Common myeloid progenitor, CD34-positive (primary cell): ENCODE measurements at regions not wholly inside any gene's neighbourhood (a gene's known extent, or its start where the extent isn't known, plus 50 kb on each side); places are given as distances from the start of the nearest gene placed in this dataset.

Source experiments
- CTCF ChIA-PET: fragments of 350-600 bp; sonication (Branson Sonifier 250); formaldehyde crosslinking; loops from one replicate; lab custom pipeline; 2021; ENCODE audit warnings: antibody characterized with exemption; lab: Charles Lee
- POLR2A ChIA-PET: fragments of 350-600 bp; sonication (Branson Sonifier 250); formaldehyde crosslinking; loops from one replicate; lab custom pipeline; 2021; ENCODE audit warnings: antibody characterized with exemption; lab: Charles Lee
- DNase-seq, 3 donors: peaks; one replicate each; pipeline versions ENCODE4 v3.0.0 to v3.0.0-alpha.2; 2013
- H3K27ac ChIP-seq, 2 experiments: 1 replicate in 1 of 2; 2 replicates in 1 of 2; pipeline ENCODE4 v1.7.0; 2013; ENCODE audit warnings: inconsistent platforms in 2 of 2, low read length in 2 of 2, mild to moderate bottlenecking in 2 of 2, low read depth in 1 of 2, moderate library complexity in 1 of 2; ENCODE audit not compliant: severe bottlenecking in 2 of 2, insufficient read depth in 1 of 2, poor library complexity in 1 of 2
- H3K27me3 ChIP-seq, 5 experiments: replicated peaks in 2 of 5; 1 replicate in 3 of 5; 2 replicates in 2 of 5; pipeline versions ENCODE4 v1.6.1 to v1.7.0; 2013; ENCODE audit warnings: low read length in 4 of 5, mild to moderate bottlenecking in 2 of 5, moderate library complexity in 2 of 5, inconsistent platforms in 1 of 5; ENCODE audit not compliant: insufficient read depth in 5 of 5, control insufficient read depth in 4 of 5
- H3K36me3 ChIP-seq, 4 experiments: 1 replicate in 2 of 4; 2 replicates in 2 of 4; pipeline versions ENCODE4 v1.6.1 to v1.7.0; 2013; ENCODE audit warnings: low read length in 3 of 4, control low read depth in 1 of 4, mild to moderate bottlenecking in 1 of 4; ENCODE audit not compliant: control insufficient read depth in 4 of 4, insufficient read depth in 4 of 4
- H3K4me1 ChIP-seq, 4 experiments: 1 replicate in 3 of 4; 2 replicates in 1 of 4; pipeline versions ENCODE4 v1.6.1 to v1.7.1; 2013; ENCODE audit warnings: low read length in 3 of 4, mild to moderate bottlenecking in 3 of 4, control low read depth in 1 of 4, inconsistent platforms in 1 of 4, moderate library complexity in 1 of 4; ENCODE audit not compliant: control insufficient read depth in 4 of 4, insufficient read depth in 4 of 4; ENCODE audit errors: control extremely low read depth in 1 of 4
- H3K4me3 ChIP-seq, 7 experiments: 1 replicate in 4 of 7; 2 replicates in 3 of 7; pipeline versions ENCODE4 v1.5.1 to v1.7.0; 2013; ENCODE audit warnings: mild to moderate bottlenecking in 7 of 7, low read length in 6 of 7, moderate library complexity in 6 of 7, inconsistent platforms in 2 of 7, low read depth in 2 of 7, control low read depth in 1 of 7; ENCODE audit not compliant: insufficient read depth in 4 of 7, control insufficient read depth in 1 of 7; ENCODE audit errors: extremely low read depth in 1 of 7
- H3K9me3 ChIP-seq, 5 experiments: 1 replicate in 4 of 5; 2 replicates in 1 of 5; pipeline versions ENCODE4 v1.6.1 to v1.7.1; 2013; ENCODE audit warnings: low read length in 4 of 5, mild to moderate bottlenecking in 2 of 5, inconsistent platforms in 1 of 5, low read depth in 1 of 5, moderate library complexity in 1 of 5; ENCODE audit not compliant: control insufficient read depth in 4 of 5, insufficient read depth in 2 of 5; ENCODE audit errors: control extremely low read depth in 1 of 5
- WGBS: methylation state at CpG from one replicate; pipeline ENCODE4 v1.1.5; 2013; ENCODE audit not compliant: insufficient coverage; 5-methylcytosine and 5-hydroxymethylcytosine counted together

DNA sequence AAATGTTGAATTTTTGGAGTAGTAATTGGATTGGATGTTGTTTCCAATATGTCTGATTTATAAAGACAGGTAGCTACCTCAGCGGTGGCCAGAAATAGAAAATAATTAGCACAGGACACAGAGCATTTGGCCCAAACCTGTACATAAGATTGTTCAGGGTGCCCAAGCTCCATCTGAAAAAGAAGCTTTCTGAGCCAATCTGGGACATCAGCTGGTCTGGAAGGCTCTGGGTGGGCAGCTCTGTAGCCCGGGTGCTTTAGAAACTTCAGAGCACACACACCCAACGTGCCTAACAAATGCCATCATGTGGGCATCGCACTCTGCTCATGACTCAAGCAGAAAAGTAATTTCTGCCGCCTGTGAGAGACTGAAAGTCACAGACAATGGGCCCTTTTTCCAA, 460.7 kb downstream of the ICE1 start:
- Histone ChIP-seq H3K27me3 (peaks cover 0 to 23% (median 2%) of the 10 kb centered on the region in 5 experiments), H3K27ac (no peak overlapping the region), H3K9me3 (no peaks in the 10 kb centered on the region), H3K4me1 (peaks cover 0 to 2% (median 0%) of the 10 kb centered on the region in 4 experiments), H3K36me3 (no peaks in the 10 kb centered on the region), H3K4me3 (no peak overlapping the region)
- 90% methylated on average over 4 of the region's 5 CpGs for WGBS
- DNase-seq: no peak
- CTCF ChIA-PET: no interaction called here
- POLR2A ChIA-PET: no interaction called here

- H3K36me3 ChIP-seq: no peaks in the 10 kb centered on the region
- peak in 1 of 3 donors; percentile 6 for DNase-seq
- H3K4me1 ChIP-seq: peaks cover 0 to 2% (median 0%) of the 10 kb centered on the region in 4 experiments
- no peak overlapping the region for H3K4me3 ChIP-seq
- H3K27me3 ChIP-seq: peaks cover 0 to 19% (median 2%) of the 10 kb centered on the region in 5 experiments
- ChIA-PET CTCF (no interaction called here), POLR2A (no interaction called here)
- no peak overlapping the region for H3K27ac ChIP-seq
- no peaks in the 10 kb centered on the region for H3K9me3 ChIP-seq
- WGBS: 71% methylated on average over 2 of the region's 6 CpGs
Observed at GRCh38 chr5:5882706-5883105, 460.2 kb downstream of the ICE1 start.

- Histone ChIP-seq H3K27ac (no peak overlapping the region), H3K27me3 (peaks cover 0 to 6% (median 2%) of the 10 kb centered on the region in 5 experiments), H3K4me3 (no peak overlapping the region), H3K4me1 (no peaks in the 10 kb centered on the region), H3K9me3 (no peaks in the 10 kb centered on the region), H3K36me3 (no peaks in the 10 kb centered on the region)
- ChIA-PET POLR2A (no interaction called here), CTCF (no interaction called here)
- DNase-seq: no peak
- 45% methylated on average over 3 of the region's 5 CpGs for WGBS
Observed at GRCh38 chr5:5881294-5881693, 458.8 kb downstream of the ICE1 start.

DNA sequence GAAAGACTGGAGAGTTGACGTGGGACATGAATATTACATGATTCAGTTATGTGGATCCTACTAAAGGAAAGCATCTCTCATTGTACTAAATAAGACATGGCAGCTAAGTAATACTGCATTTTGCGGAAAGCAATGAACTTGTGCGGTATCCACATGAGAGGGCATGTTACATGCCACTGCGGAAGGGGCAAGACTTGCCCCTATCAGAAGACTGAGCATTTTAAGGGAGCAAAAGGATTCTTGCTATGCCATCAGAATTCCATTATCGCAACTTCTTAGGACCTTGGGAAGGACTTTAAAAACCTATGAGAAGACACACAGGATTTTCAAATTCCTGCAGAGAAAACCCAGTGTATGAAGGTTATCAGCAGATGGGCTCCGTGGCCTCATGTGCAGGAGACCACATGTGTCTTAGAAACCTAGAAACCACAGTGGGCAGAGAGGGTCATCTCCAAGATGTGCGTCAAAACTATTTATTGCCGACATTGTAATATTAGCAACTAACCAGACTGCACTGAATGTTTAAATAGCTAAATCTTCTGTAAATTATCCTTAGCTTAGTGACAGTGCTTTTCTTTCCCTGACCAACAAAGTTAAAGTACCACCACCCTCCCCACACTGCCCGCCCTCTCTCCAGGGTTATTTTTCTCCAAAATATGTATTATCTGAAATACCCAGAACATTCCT, 457.7 kb downstream of the ICE1 start:
- Histone ChIP-seq H3K27ac (no peak overlapping the region), H3K9me3 (no peaks in the 10 kb centered on the region), H3K4me3 (no peak overlapping the region), H3K27me3 (peaks cover 0 to 5% (median 2%) of the 10 kb centered on the region in 5 experiments), H3K36me3 (no peaks in the 10 kb centered on the region), H3K4me1 (no peaks in the 10 kb centered on the region)
- WGBS: 100% methylated on average over 8 of the region's 9 CpGs
- ChIA-PET CTCF (no interaction called here), POLR2A (no interaction called here)
- DNase-seq: no peak

- no peaks in the 10 kb centered on the region for H3K4me1 ChIP-seq
- H3K27ac ChIP-seq: no peak overlapping the region
- DNase-seq: no peak
- 95% methylated on average over 4 of the region's 4 CpGs for WGBS
- no peaks in the 10 kb centered on the region for H3K36me3 ChIP-seq
- no peaks in the 10 kb centered on the region for H3K27me3 ChIP-seq
- no peaks in the 10 kb centered on the region for H3K9me3 ChIP-seq
- H3K4me3 ChIP-seq: no peak overlapping the region
- ChIA-PET CTCF (no interaction called here), POLR2A (no interaction called here)
Observed at GRCh38 chr5:5857396-5857795, 434.9 kb downstream of the ICE1 start.

DNA sequence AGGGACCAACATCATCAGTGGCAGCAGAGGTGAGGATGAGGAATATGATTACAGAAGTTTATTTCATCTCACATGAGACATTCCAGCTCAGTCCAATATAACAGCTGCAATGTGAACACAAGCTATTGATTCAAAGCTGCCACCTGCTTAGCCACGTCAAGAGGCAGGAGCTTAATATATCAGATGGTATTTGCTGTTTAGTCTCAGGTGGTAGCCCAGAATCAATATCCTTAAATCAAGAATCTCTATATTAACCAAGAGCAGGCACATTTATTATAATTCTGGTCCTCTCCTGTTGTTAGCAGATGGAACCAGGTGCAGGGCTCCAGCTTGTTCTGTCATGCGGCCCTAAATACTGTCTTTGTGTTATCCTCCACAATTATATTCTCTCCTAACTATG, 431.6 kb downstream of the ICE1 start:
- no peaks in the 10 kb centered on the region for H3K4me1 ChIP-seq
- peaks cover 0 to 3% (median 0%) of the 10 kb centered on the region in 5 experiments for H3K9me3 ChIP-seq
- H3K27me3 ChIP-seq: no peaks in the 10 kb centered on the region
- no peak overlapping the region for H3K27ac ChIP-seq
- H3K4me3 ChIP-seq: no peak overlapping the region
- ChIA-PET POLR2A (no interaction called here), CTCF (no interaction called here)
- no peak for DNase-seq
- H3K36me3 ChIP-seq: no peaks in the 10 kb centered on the region
- no CpG with 5 or more reads among the region's 2 CpGs for WGBS

- no peak for DNase-seq
- Histone ChIP-seq H3K27ac (no peak overlapping the region), H3K4me3 (no peak overlapping the region), H3K9me3 (no peaks in the 10 kb centered on the region), H3K4me1 (no peaks in the 10 kb centered on the region), H3K27me3 (no peaks in the 10 kb centered on the region), H3K36me3 (no peaks in the 10 kb centered on the region)
- POLR2A ChIA-PET: no interaction called here
- 81% methylated on average over 7 of the region's 12 CpGs for WGBS
- CTCF ChIA-PET: no interaction called here
Observed at GRCh38 chr5:5838493-5838892, 416.0 kb downstream of the ICE1 start.
